ENCODE measurements at regions not wholly inside any gene's neighbourhood (a gene's known extent, or its start where the extent isn't known, plus 50 kb on each side); places are given as distances from the start of the nearest gene placed in this dataset.

DNA sequence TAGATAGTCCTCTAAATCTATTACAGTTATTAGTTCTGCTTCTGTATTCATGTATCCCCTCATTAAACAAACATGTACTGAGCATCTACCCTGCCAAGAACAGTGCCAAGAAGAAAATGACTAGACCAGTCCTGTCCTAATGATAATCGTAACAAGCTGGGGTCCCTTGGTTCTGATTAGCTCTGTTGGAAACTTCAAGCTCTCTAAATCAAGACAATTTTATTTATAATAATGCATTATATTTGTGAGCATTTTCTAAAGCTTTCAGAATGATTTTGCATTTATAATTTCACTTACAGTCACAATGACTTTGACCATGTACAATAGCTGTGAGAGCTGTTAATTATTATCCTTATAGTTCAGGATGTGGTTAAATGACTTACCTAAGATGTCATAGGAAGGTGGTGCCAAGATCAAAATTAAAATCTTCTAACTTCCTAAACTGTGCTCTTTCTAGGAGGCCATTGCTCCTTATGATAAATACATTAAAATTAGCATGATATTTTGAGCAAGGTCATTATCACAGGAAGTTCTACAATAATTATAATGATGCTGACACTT is 336.5 kb upstream of the SLC39A10 start:
- H3K27ac ChIP-seq (ENCODE audit: extremely low read depth, low read depth, low read length): no peak overlapping the region
- H3K36me3 ChIP-seq (ENCODE audit: control insufficient read depth in 2 of 2, insufficient read depth in 1 of 2, low read length in 2 of 2): no peaks in the 10 kb centered on the region
- no peak overlapping the region for H3K4me3 ChIP-seq (ENCODE audit: low read depth, low read length)
- POLR2A ChIA-PET: no interaction called here
- no peaks in the 10 kb centered on the region for H3K4me1 ChIP-seq (ENCODE audit: control insufficient read depth, insufficient read depth, low read length)
- TF ChIP-seq ZNF510 (tag by site-specific recombination; IDR thresholded peaks at IDR 0.05; ENCODE audit: insufficient replicate concordance) (no peak), ZNF621 (tag by site-specific recombination; IDR thresholded peaks at IDR 0.05) (no peak), ZNF184 (tag by site-specific recombination; IDR thresholded peaks at IDR 0.05) (no peak), PBX3 (CRISPR knock-in tag; IDR thresholded peaks at IDR 0.05) (no peak), ZNF239 (tag by site-specific recombination; IDR thresholded peaks at IDR 0.05) (no peak), ZBTB49 (tag by site-specific recombination; IDR thresholded peaks at IDR 0.05; ENCODE audit: low read depth) (no peak), ZNF544 (tag by site-specific recombination; IDR thresholded peaks at IDR 0.05) (no peak), ZNF658 (tag by site-specific recombination; IDR thresholded peaks at IDR 0.05) (no peak), ZNF664 (tag by site-specific recombination; IDR thresholded peaks at IDR 0.05) (no peak), PRDM6 (tag by site-specific recombination; IDR thresholded peaks at IDR 0.05) (no peak), ZNF423 (tag by site-specific recombination; IDR thresholded peaks at IDR 0.05) (no peak), IKZF3 (tag by site-specific recombination; IDR thresholded peaks at IDR 0.05) (no peak), ZXDB (tag by site-specific recombination; IDR thresholded peaks at IDR 0.05) (no peak), KLF16 (tag by site-specific recombination; IDR thresholded peaks at IDR 0.05) (no peak)
- TF ChIP-seq, protein P1, sequence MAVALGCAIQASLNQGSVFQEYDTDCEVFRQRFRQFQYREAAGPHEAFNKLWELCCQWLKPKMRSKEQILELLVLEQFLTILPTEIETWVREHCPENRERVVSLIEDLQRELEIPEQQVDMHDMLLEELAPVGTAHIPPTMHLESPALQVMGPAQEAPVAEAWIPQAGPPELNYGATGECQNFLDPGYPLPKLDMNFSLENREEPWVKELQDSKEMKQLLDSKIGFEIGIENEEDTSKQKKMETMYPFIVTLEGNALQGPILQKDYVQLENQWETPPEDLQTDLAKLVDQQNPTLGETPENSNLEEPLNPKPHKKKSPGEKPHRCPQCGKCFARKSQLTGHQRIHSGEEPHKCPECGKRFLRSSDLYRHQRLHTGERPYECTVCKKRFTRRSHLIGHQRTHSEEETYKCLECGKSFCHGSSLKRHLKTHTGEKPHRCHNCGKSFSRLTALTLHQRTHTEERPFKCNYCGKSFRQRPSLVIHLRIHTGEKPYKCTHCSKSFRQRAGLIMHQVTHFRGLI (tag by site-specific recombination; IDR thresholded peaks at IDR 0.05): no peak
- TF ChIP-seq, protein P2, sequence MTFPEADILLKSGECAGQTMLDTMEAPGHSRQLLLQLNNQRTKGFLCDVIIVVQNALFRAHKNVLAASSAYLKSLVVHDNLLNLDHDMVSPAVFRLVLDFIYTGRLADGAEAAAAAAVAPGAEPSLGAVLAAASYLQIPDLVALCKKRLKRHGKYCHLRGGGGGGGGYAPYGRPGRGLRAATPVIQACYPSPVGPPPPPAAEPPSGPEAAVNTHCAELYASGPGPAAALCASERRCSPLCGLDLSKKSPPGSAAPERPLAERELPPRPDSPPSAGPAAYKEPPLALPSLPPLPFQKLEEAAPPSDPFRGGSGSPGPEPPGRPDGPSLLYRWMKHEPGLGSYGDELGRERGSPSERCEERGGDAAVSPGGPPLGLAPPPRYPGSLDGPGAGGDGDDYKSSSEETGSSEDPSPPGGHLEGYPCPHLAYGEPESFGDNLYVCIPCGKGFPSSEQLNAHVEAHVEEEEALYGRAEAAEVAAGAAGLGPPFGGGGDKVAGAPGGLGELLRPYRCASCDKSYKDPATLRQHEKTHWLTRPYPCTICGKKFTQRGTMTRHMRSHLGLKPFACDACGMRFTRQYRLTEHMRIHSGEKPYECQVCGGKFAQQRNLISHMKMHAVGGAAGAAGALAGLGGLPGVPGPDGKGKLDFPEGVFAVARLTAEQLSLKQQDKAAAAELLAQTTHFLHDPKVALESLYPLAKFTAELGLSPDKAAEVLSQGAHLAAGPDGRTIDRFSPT (tag by site-specific recombination; IDR thresholded peaks at IDR 0.05): no peak
- no peaks in the 10 kb centered on the region for H3K9me3 ChIP-seq (ENCODE audit: control insufficient read depth, insufficient read depth, low read depth, low read length)
- CTCF ChIA-PET: interaction anchor here (1.2 to 2.3 kb wide), 3 partner anchors 12 to 340 kb away, joined by 3 to 12 read pairs (median 5); no protein-coding TSS in a partner anchor
